ENCODE measurements at regions not wholly inside any gene's neighbourhood (a gene's known extent, or its start where the extent isn't known, plus 50 kb on each side); places are given as distances from the start of the nearest gene placed in this dataset.

- no peak overlapping the region for H2AFZ ChIP-seq (ENCODE audit: low read depth, low read length, poor library complexity, severe bottlenecking)
- H3K9me2 ChIP-seq (ENCODE audit: insufficient read depth): no peaks in the 10 kb centered on the region
- no peak for DNase-seq (ENCODE audit: low read depth, low spot score)
- TF ChIP-seq EZH2phosphoT487 (IDR thresholded peaks at IDR 0.05; ENCODE audit: borderline replicate concordance): no peak
- no peak for TF ChIP-seq YY1 (IDR thresholded peaks at IDR 0.05; ENCODE audit: extremely low read depth, insufficient replicate concordance, low read depth, low read length)
- TF ChIP-seq EGR1 (IDR thresholded peaks at IDR 0.05; ENCODE audit: low read depth): no peak
- no peak for TF ChIP-seq SRF (IDR thresholded peaks at IDR 0.05; ENCODE audit: low read depth)
- no peak for TF ChIP-seq CEBPB (IDR thresholded peaks at IDR 0.05; ENCODE audit: low read depth)
- no peak for TF ChIP-seq JUND (IDR thresholded peaks at IDR 0.05)
- no peak for TF ChIP-seq ELF1 (IDR thresholded peaks at IDR 0.05; ENCODE audit: borderline replicate concordance, low read depth)
- no peak for TF ChIP-seq CTCF (IDR thresholded peaks at IDR 0.05 in 2 of 3, conservative IDR thresholded peaks at IDR 0.05 in 1 of 3; ENCODE audit: borderline replicate concordance in 1 of 3, insufficient read depth in 1 of 3, low read depth in 2 of 3, low read length in 2 of 3)
- TF ChIP-seq FOSL1 (IDR thresholded peaks at IDR 0.05; ENCODE audit: low read depth): no peak
- no peak for TF ChIP-seq EZH2 (IDR thresholded peaks at IDR 0.05)
- TF ChIP-seq TCF7L2 (IDR thresholded peaks at IDR 0.05; ENCODE audit: borderline replicate concordance, extremely low read depth, insufficient read depth, insufficient read length): no peak
- no peak for TF ChIP-seq ZBTB33 (IDR thresholded peaks at IDR 0.05; ENCODE audit: extremely low read depth, insufficient replicate concordance, low read length)
- no peak for TF ChIP-seq RAD21 (IDR thresholded peaks at IDR 0.05; ENCODE audit: low read depth)
- TF ChIP-seq POLR2A (IDR thresholded peaks at IDR 0.05; ENCODE audit: borderline replicate concordance, extremely low read depth, insufficient read depth, insufficient read length): no peak
- TF ChIP-seq ZFX (IDR thresholded peaks at IDR 0.05): no peak
- no peak for TF ChIP-seq SP1 (IDR thresholded peaks at IDR 0.05; ENCODE audit: low read depth)
- no peak for TF ChIP-seq ATF3 (IDR thresholded peaks at IDR 0.05)
- TF ChIP-seq MAX (IDR thresholded peaks at IDR 0.05): no peak
- no peak for TF ChIP-seq SIN3A (IDR thresholded peaks at IDR 0.05; ENCODE audit: low read depth)
- H3K36me3 ChIP-seq (ENCODE audit: control insufficient read depth in 1 of 2, insufficient read depth in 2 of 2, low read length in 2 of 2): no peaks in the 10 kb centered on the region
- ATAC-seq: no peak
- ChIA-PET RAD21 (ENCODE audit: low non-redundant PET in 1 of 2, low total read pairs in 2 of 2, uncharacterized antibody in 2 of 2, unreplicated experiment in 2 of 2) (no interaction called here), CTCF (no interaction called here), POLR2A (no interaction called here)
- no peak overlapping the region for H3K9ac ChIP-seq (ENCODE audit: low read length)
- H3K4me2 ChIP-seq (ENCODE audit: low read length): no peak overlapping the region
- H3K79me2 ChIP-seq (ENCODE audit: insufficient read depth, low read length): no peaks in the 10 kb centered on the region
- no TSS peak for BruUV-seq (replicated peaks)
- H3K27me3 ChIP-seq (ENCODE audit: insufficient read depth, low read length): no peaks in the 10 kb centered on the region
- H3K9me3 ChIP-seq (ENCODE audit: control insufficient read depth in 1 of 2, insufficient read depth in 1 of 2, low read depth in 1 of 2, low read length in 2 of 2): peaks cover 0 to 5% of the 10 kb centered on the region in 2 experiments; a peak in 1 of 4 replicates
- H3K4me3 ChIP-seq (replicated peaks in 1 of 2; ENCODE audit: low read depth in 1 of 2, low read length in 2 of 2): no peak overlapping the region
- H3K27ac ChIP-seq (ENCODE audit: low read depth, low read length): no peak overlapping the region
- intact Hi-C loops (cut with micrococcal nuclease): no loop called here
- H4K20me1 ChIP-seq (ENCODE audit: insufficient read depth): no peaks in the 10 kb centered on the region
- H3K4me1 ChIP-seq (ENCODE audit: control insufficient read depth in 1 of 2, insufficient read depth in 2 of 2, low read length in 2 of 2): no peaks in the 10 kb centered on the region
Observed at GRCh38 chr12:19614601-19615383, 175.5 kb downstream of the AEBP2 start.
